Suprapubic skin (tissue), 4 donors: ENCODE measurements at regions not wholly inside any gene's neighbourhood (a gene's known extent, or its start where the extent isn't known, plus 50 kb on each side); places are given as distances from the start of the nearest gene placed in this dataset.

ENCODE experiments used
- DNase-seq, 2 donors: peaks; one replicate each; pipeline ENCODE4 v3.0.0-alpha.2; 2019; ENCODE audit warnings: low spot score in 2 of 2
- H3K27ac ChIP-seq: fragments of 200-600 bp; sonication (generic); one replicate; pipeline ENCODE4 v1.5.1; 2019
- H3K27me3 ChIP-seq: fragments of 200-600 bp; sonication (generic); one replicate; pipeline ENCODE4 v1.5.1; 2019
- H3K36me3 ChIP-seq: fragments of 200-600 bp; sonication (generic); one replicate; pipeline ENCODE4 v1.5.1; 2019
- H3K4me1 ChIP-seq: fragments of 200-600 bp; sonication (generic); one replicate; pipeline ENCODE4 v1.5.1; 2019
- H3K4me3 ChIP-seq: fragments of 200-600 bp; sonication (generic); one replicate; pipeline ENCODE4 v1.5.1; 2019; ENCODE audit warnings: mild to moderate bottlenecking
- H3K9me3 ChIP-seq: fragments of 200-600 bp; sonication (generic); one replicate; pipeline ENCODE4 v1.5.1; 2019
- CTCF ChIP-seq, 2 donors: fragments of 200-600 bp in 1 of 2; fragments of 450-650 bp in 1 of 2; sonication (generic) in 1 of 2; IDR thresholded peaks; one replicate each; pipeline ENCODE4 v1.5.1; 2016 to 2019; ENCODE audit warnings: antibody characterized with exemption in 2 of 2, mild to moderate bottlenecking in 1 of 2, moderate library complexity in 1 of 2
- EP300 ChIP-seq: sonication (generic); formaldehyde crosslinking; IDR thresholded peaks from one replicate; pipeline ENCODE4 v1.6.1; 2017; ENCODE audit warnings: antibody characterized with exemption
- POLR2A ChIP-seq, 2 donors: fragments of 450-650 bp; IDR thresholded peaks; one replicate each; pipeline ENCODE4 v1.6.1; 2017; ENCODE audit warnings: antibody characterized with exemption in 2 of 2, mild to moderate bottlenecking in 2 of 2, moderate library complexity in 2 of 2
- POLR2AphosphoS5 ChIP-seq, 3 donors: sonication (generic); formaldehyde crosslinking; IDR thresholded peaks; one replicate each; pipeline ENCODE4 v1.6.1; 2017; ENCODE audit warnings: antibody characterized with exemption in 3 of 3
- WGBS: methylation state at CpG from one replicate; pipeline ENCODE4 v1.1.5; 2018; 5-methylcytosine and 5-hydroxymethylcytosine counted together

GRCh38 chr2:106997204-106997603 lies 111.2 kb upstream of the ST6GAL2 start:
- H3K27me3 ChIP-seq: no peaks in the 10 kb centered on the region
- H3K4me3 ChIP-seq: no peak overlapping the region
- DNase-seq: no peak
- H3K9me3 ChIP-seq: no peaks in the 10 kb centered on the region
- 58% methylated on average over 3 of the region's 3 CpGs for WGBS
- no peak overlapping the region for H3K27ac ChIP-seq
- TF ChIP-seq POLR2AphosphoS5 (IDR thresholded peaks at IDR 0.05) (no peak), POLR2A (IDR thresholded peaks at IDR 0.05) (no peak), EP300 (no peak), CTCF (IDR thresholded peaks at IDR 0.05) (no peak)
- no peaks in the 10 kb centered on the region for H3K36me3 ChIP-seq
- peaks cover 6% of the 10 kb centered on the region for H3K4me1 ChIP-seq

GRCh38 chr2:107001062-107001461 lies 115.1 kb upstream of the ST6GAL2 start:
- 37% methylated on average over 2 of the region's 2 CpGs for WGBS
- TF ChIP-seq CTCF (IDR thresholded peaks at IDR 0.05) (no peak), EP300 (no peak), POLR2AphosphoS5 (IDR thresholded peaks at IDR 0.05) (no peak), POLR2A (IDR thresholded peaks at IDR 0.05) (no peak)
- no peak for DNase-seq
- H3K4me1 ChIP-seq: peaks cover 1% of the 10 kb centered on the region
- no peaks in the 10 kb centered on the region for H3K36me3 ChIP-seq
- H3K27me3 ChIP-seq: no peaks in the 10 kb centered on the region
- H3K9me3 ChIP-seq: no peaks in the 10 kb centered on the region
- no peak overlapping the region for H3K4me3 ChIP-seq
- H3K27ac ChIP-seq: no peak overlapping the region

- DNase-seq: no peak
- 69% methylated on average over 5 of the region's 5 CpGs for WGBS
- no peaks in the 10 kb centered on the region for H3K4me1 ChIP-seq
- TF ChIP-seq EP300 (no peak), POLR2AphosphoS5 (IDR thresholded peaks at IDR 0.05) (no peak), POLR2A (IDR thresholded peaks at IDR 0.05) (no peak), CTCF (IDR thresholded peaks at IDR 0.05) (no peak)
- H3K27me3 ChIP-seq: no peaks in the 10 kb centered on the region
- no peak overlapping the region for H3K27ac ChIP-seq
- H3K36me3 ChIP-seq: no peaks in the 10 kb centered on the region
- H3K9me3 ChIP-seq: no peaks in the 10 kb centered on the region
- no peak overlapping the region for H3K4me3 ChIP-seq
Measured at GRCh38 chr2:107001551-107001950, 115.6 kb upstream of the ST6GAL2 start.

- TF ChIP-seq POLR2A (IDR thresholded peaks at IDR 0.05): no peak
- Histone ChIP-seq H3K36me3 (no peaks in the 10 kb centered on the region), H3K27ac (no peak overlapping the region), H3K4me3 (no peak overlapping the region), H3K4me1 (no peaks in the 10 kb centered on the region), H3K27me3 (no peaks in the 10 kb centered on the region), H3K9me3 (no peaks in the 10 kb centered on the region)
- WGBS: 82% methylated on average over 4 of the region's 4 CpGs
- DNase-seq: no peak
Measured at GRCh38 chr2:107001964-107002696, 116.2 kb upstream of the ST6GAL2 start.

GRCh38 chr2:107002735-107003134 lies 116.8 kb upstream of the ST6GAL2 start:
- Histone ChIP-seq H3K4me1 (no peaks in the 10 kb centered on the region), H3K27ac (no peak overlapping the region), H3K4me3 (no peak overlapping the region), H3K36me3 (no peaks in the 10 kb centered on the region), H3K27me3 (no peaks in the 10 kb centered on the region), H3K9me3 (no peaks in the 10 kb centered on the region)
- no peak for TF ChIP-seq POLR2A (IDR thresholded peaks at IDR 0.05)
- 88% methylated on average over 1 of the region's 1 CpG for WGBS
- no peak for DNase-seq

GRCh38 chr2:107005853-107006252 lies 119.9 kb upstream of the ST6GAL2 start:
- no peak overlapping the region for H3K27ac ChIP-seq
- H3K9me3 ChIP-seq: no peaks in the 10 kb centered on the region
- no peaks in the 10 kb centered on the region for H3K36me3 ChIP-seq
- no peak overlapping the region for H3K4me3 ChIP-seq
- no peaks in the 10 kb centered on the region for H3K4me1 ChIP-seq
- WGBS: 81% methylated on average over 6 of the region's 6 CpGs
- no peaks in the 10 kb centered on the region for H3K27me3 ChIP-seq
- DNase-seq: no peak
- no peak for TF ChIP-seq POLR2AphosphoS5 (IDR thresholded peaks at IDR 0.05)
- TF ChIP-seq POLR2A (IDR thresholded peaks at IDR 0.05): no peak
- no peak for TF ChIP-seq CTCF (IDR thresholded peaks at IDR 0.05)
- TF ChIP-seq EP300: no peak
